Ecto neural progenitor cell (in vitro differentiated cells): ENCODE measurements at regions not wholly inside any gene's neighbourhood (a gene's known extent, or its start where the extent isn't known, plus 50 kb on each side); places are given as distances from the start of the nearest gene placed in this dataset.
"Not testable (repeated sequence)": the region's sequence is repeated elsewhere in the genome, so short reads cannot be mapped to it uniquely, and the experiment has no call there.

ENCODE experiments used
- DNase-seq: peaks from one replicate; pipeline ENCODE4 v3.0.0-alpha.2; 2018; ENCODE audit warnings: low spot score

GRCh38 chr1:219726480-219727272, 113.8 kb upstream of the ZC3H11B start:
- DNase-seq: no peak

GRCh38 chr1:219724440-219724839, 111.5 kb upstream of the ZC3H11B start:
- DNase-seq: no peak

- DNase-seq: no peak
These were observed 104.6 kb upstream of the ZC3H11B start for GRCh38 chr1:219717536-219717935.

- DNase-seq: no peak
These were observed 103.8 kb upstream of the ZC3H11B start for GRCh38 chr1:219716611-219717114.

GRCh38 chr1:219713981-219714381, 101.1 kb upstream of the ZC3H11B start:
- DNase-seq: no peak

GRCh38 chr1:219712506-219712905, 99.6 kb upstream of the ZC3H11B start:
- no peak for DNase-seq

GRCh38 chr1:219710529-219711194, 97.8 kb upstream of the ZC3H11B start:
- DNase-seq: no peak

- no peak for DNase-seq
These were observed 96.1 kb upstream of the ZC3H11B start for GRCh38 chr1:219708919-219709543.

GRCh38 chr1:219707885-219708284, 95.0 kb upstream of the ZC3H11B start:
- DNase-seq: not testable (repeated sequence)

GRCh38 chr1:219704331-219704730, 91.4 kb upstream of the ZC3H11B start:
- not testable (repeated sequence) for DNase-seq

GRCh38 chr1:219703368-219703639, 90.4 kb upstream of the ZC3H11B start:
- DNase-seq: no peak

GRCh38 chr1:219701476-219701875, 88.6 kb upstream of the ZC3H11B start:
- no peak for DNase-seq

GRCh38 chr1:219699870-219700269, 87.0 kb upstream of the ZC3H11B start:
- DNase-seq: no peak

GRCh38 chr1:219697682-219698081, 84.8 kb upstream of the ZC3H11B start:
- DNase-seq: no peak

GRCh38 chr1:219692981-219693380, 80.1 kb upstream of the ZC3H11B start:
- DNase-seq: no peak

GRCh38 chr1:219689774-219690173, 76.9 kb upstream of the ZC3H11B start:
- DNase-seq: no peak

- DNase-seq: no peak
These were observed 74.9 kb upstream of the ZC3H11B start for GRCh38 chr1:219687779-219688178.

GRCh38 chr1:219686171-219686570, 73.3 kb upstream of the ZC3H11B start:
- DNase-seq: no peak

- no peak for DNase-seq
These were observed 69.9 kb upstream of the ZC3H11B start for GRCh38 chr1:219682788-219683187.

GRCh38 chr1:219681876-219682275, 69.0 kb upstream of the ZC3H11B start:
- no peak for DNase-seq

- no peak for DNase-seq
These were observed 63.3 kb upstream of the ZC3H11B start for GRCh38 chr1:219676012-219676765.

- DNase-seq: no peak
These were observed 57.7 kb upstream of the ZC3H11B start for GRCh38 chr1:219670426-219671149.
